ENCODE measurements at regions not wholly inside any gene's neighbourhood (a gene's known extent, or its start where the extent isn't known, plus 50 kb on each side); places are given as distances from the start of the nearest gene placed in this dataset.

GRCh38 chr10:129104266-129105045 is 362.6 kb upstream of the MGMT start:
- no peak for DNase-seq (ENCODE audit: extremely low read depth, low read depth)
- H3K4me3 ChIP-seq (replicated peaks; ENCODE audit: low read depth, low read length), result no peak overlapping the region
- no peak for TF ChIP-seq CTCF (IDR thresholded peaks at IDR 0.05; ENCODE audit: low read depth, low read length, missing control alignments)

GRCh38 chr10:129105266-129105665 is 361.8 kb upstream of the MGMT start:
- no peak for TF ChIP-seq CTCF (IDR thresholded peaks at IDR 0.05; ENCODE audit: low read depth, low read length, missing control alignments)
- H3K4me3 ChIP-seq (replicated peaks; ENCODE audit: low read depth, low read length), result no peak overlapping the region
- DNase-seq (ENCODE audit: extremely low read depth, low read depth), result no peak

DNA sequence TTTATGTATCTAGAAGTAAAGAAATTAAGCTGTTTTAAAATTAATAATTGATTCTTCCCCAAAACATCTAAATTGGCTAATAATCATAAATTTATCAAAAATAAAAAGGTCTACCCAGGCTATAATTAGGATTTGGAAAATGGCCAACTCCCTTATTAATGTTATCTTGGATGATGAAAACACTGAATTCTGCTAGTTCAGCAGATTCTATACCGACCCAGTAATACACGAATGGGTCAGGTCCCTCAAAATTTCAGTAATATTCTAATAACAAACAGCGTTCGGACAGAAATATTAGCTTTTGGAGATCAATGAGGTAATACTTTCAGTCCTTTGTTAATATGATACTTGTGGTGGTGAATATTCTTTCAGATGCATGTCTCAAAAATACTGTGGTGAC is 360.7 kb upstream of the MGMT start:
- no peak for TF ChIP-seq CTCF (IDR thresholded peaks at IDR 0.05; ENCODE audit: low read depth, low read length, missing control alignments)
- DNase-seq (ENCODE audit: extremely low read depth, low read depth), result no peak
- no peak overlapping the region for H3K4me3 ChIP-seq (replicated peaks; ENCODE audit: low read depth, low read length)

GRCh38 chr10:129107525-129107924 is 359.5 kb upstream of the MGMT start:
- no peak for TF ChIP-seq CTCF (IDR thresholded peaks at IDR 0.05; ENCODE audit: low read depth, low read length, missing control alignments)
- DNase-seq (ENCODE audit: extremely low read depth, low read depth), result no peak
- H3K4me3 ChIP-seq (replicated peaks; ENCODE audit: low read depth, low read length), result no peak overlapping the region

DNA sequence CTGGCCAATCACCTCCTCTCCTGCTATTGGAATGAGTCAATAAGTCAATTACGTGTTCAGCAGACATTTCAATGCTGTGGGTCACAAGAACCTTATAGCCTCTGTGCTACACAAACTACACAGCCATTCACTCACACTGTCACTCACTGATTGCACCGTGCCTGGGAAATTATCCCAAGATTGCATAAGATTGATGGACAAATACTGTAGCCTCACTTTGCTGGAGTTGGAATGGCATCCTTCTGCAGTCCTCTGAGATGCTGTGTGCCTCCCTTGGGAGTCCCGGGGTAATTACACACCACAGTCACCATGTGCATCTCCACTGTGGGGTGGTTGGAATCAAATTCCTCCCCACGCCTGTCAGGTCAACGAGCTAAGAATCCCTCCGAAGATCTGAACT is 358.7 kb upstream of the MGMT start:
- no peak overlapping the region for H3K4me3 ChIP-seq (replicated peaks; ENCODE audit: low read depth, low read length)
- no peak for TF ChIP-seq CTCF (IDR thresholded peaks at IDR 0.05; ENCODE audit: low read depth, low read length, missing control alignments)
- no peak for DNase-seq (ENCODE audit: extremely low read depth, low read depth)

DNA sequence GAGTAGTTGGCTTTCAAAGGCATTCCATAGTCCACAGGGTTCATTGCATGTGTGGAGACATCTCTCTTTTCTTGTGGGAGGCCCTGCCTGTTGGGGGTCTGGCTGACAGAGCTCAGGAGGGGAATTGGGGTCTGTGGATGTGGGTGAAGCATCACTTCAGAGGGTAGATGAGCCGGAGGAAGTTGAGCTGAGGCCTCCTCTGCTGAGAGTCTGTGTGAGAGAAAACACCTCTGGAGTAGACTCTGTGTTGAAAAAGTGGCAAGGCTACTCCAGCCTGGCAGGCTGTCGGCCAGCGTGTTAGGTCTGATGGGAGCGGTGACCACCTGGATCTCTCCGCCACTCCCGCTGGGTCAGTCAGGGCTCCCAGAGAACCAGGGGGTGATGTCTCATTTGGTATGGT is 358.0 kb upstream of the MGMT start:
- DNase-seq (ENCODE audit: extremely low read depth, low read depth), result no peak
- H3K4me3 ChIP-seq (replicated peaks; ENCODE audit: low read depth, low read length), result no peak overlapping the region
- no peak for TF ChIP-seq CTCF (IDR thresholded peaks at IDR 0.05; ENCODE audit: low read depth, low read length, missing control alignments)

GRCh38 chr10:129110780-129111179 is 356.3 kb upstream of the MGMT start:
- H3K4me3 ChIP-seq (replicated peaks; ENCODE audit: low read depth, low read length), result no peak overlapping the region
- TF ChIP-seq CTCF (IDR thresholded peaks at IDR 0.05; ENCODE audit: low read depth, low read length, missing control alignments), result no peak
- no peak for DNase-seq (ENCODE audit: extremely low read depth, low read depth)

Data from HFF-Myc (cell line).